Astrocyte of the spinal cord (primary cell): ENCODE measurements at regions not wholly inside any gene's neighbourhood (a gene's known extent, or its start where the extent isn't known, plus 50 kb on each side); places are given as distances from the start of the nearest gene placed in this dataset.

Source experiments
- DNase-seq: peaks from one replicate; pipeline ENCODE4 v3.0.0; 2011; ENCODE audit warnings: low read depth, low spot score
- H3K4me3 ChIP-seq: 2 replicates; pipeline ENCODE4 v1.5.1; 2011; ENCODE audit warnings: low read depth, mild to moderate bottlenecking, low read length, moderate library complexity
- in situ Hi-C: cut with HindIII; loops from 2 replicates; pipeline ENCODE4 v1.10.0; 2017; ENCODE audit warnings: low sequenced_read_pairs
- TF ChIP-seq, protein P1 (sequence below): IDR thresholded peaks from 2 replicates; pipeline ENCODE4 v1.5.1; 2012; ENCODE audit warnings: low read depth, mild to moderate bottlenecking, low read length, inconsistent platforms

DNA sequence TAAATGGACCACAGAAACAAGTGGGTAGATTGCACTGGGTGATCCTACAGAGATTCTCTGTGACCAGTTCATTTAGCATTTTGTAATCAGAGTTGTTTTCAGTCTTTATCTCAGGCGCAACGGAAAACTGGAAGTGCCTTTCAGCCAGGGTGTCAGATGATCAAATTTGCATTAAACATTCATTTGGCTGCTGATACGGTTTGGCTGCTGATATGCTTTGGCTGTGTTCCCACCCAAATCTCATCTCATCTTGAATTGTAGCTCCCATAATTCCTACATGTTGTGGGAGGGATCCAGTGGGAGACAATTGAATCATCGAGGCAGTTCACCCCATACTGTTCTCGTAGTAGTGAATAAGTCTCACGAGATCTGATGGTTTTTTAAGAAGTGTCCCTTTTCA, 1396.1 kb upstream of the TMEFF2 start:
- no peak overlapping the region for H3K4me3 ChIP-seq
- no peak for DNase-seq
- in situ Hi-C loops: no loop called here
- TF ChIP-seq, protein P1, sequence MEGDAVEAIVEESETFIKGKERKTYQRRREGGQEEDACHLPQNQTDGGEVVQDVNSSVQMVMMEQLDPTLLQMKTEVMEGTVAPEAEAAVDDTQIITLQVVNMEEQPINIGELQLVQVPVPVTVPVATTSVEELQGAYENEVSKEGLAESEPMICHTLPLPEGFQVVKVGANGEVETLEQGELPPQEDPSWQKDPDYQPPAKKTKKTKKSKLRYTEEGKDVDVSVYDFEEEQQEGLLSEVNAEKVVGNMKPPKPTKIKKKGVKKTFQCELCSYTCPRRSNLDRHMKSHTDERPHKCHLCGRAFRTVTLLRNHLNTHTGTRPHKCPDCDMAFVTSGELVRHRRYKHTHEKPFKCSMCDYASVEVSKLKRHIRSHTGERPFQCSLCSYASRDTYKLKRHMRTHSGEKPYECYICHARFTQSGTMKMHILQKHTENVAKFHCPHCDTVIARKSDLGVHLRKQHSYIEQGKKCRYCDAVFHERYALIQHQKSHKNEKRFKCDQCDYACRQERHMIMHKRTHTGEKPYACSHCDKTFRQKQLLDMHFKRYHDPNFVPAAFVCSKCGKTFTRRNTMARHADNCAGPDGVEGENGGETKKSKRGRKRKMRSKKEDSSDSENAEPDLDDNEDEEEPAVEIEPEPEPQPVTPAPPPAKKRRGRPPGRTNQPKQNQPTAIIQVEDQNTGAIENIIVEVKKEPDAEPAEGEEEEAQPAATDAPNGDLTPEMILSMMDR: no peak

DNA sequence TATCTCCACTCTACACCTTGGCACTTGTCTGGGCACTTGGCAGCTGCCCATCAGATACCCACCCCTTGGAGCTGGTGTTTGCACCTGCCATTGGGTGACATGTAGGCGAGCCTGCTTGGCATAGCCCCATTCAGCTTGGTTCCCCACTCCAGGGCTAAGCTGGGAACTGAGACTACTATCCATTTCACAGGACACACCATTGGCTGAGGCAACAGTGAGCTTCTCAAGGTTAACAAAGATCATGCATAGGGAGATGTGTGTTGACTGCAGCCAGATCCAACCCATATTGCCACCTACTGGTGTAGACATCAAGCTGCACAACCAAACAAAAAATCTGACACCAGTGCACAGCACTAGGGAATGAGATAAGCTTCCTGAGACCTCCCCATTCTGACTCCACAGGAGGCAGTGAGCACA, 1389.8 kb upstream of the TMEFF2 start:
- H3K4me3 ChIP-seq: no peak overlapping the region
- DNase-seq: peak; percentile 52
- TF ChIP-seq, protein P1: peak; percentile 58
- in situ Hi-C loops: no loop called here

DNA sequence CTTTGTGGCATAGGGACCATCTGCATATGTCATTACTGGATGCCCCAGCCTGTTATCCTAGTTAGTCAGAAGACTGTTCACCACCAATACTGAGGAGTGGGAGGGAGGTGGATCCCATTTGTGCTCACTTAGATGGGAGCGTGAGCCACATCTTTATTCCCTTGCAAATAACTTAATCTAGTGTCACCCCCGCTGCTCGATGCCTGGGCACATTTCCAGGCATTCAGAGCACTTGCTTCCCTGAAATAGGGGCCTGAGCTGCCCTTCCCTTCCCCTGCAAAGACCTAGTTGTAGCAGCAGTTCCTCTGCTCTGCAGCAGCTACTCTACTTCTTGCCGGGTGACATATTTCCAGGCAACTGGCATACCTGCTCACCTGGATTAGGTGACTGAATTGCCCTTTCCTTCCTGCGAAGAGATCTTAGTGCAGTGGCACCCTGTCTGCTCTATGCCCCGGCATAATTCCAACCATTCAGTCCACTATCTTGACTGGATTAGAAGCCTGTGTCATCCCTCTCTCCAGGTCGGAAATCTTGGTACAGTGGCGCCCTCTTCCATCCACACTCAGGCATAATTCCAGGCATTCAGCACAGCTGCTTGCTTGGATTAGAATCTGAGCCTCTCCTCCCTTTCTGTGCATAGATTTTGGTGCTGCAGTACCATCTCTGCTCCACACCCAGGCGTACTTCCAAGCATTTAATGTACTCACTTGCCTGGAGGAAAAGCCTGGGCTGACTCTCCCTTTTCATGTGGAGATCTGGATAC, 1389.1 kb upstream of the TMEFF2 start:
- peak; percentile 32 for DNase-seq
- no peak overlapping the region for H3K4me3 ChIP-seq
- TF ChIP-seq, protein P1: peak; percentile 37
- in situ Hi-C loops: no loop called here

DNA sequence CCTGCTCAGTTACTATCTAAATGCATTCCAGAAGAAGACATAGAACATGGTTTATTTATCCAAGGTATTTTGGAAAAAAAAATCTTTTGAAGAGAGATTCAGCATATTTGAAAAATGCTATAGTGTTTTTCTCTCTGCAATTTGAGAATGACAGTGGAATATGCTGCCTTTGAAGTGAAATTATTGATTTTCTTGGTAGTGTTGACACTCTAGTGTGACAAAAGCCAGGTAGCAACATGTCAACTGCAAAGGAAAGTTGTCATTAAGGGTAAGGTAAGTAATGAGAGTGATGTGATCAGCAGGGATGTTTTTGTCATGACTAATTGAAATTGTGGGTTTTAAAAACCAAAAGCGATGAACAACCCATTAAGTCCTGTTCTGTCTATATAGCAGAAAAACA, 1387.1 kb upstream of the TMEFF2 start:
- in situ Hi-C loops: no loop called here
- TF ChIP-seq, protein P1: no peak
- no peak overlapping the region for H3K4me3 ChIP-seq
- DNase-seq: no peak

DNA sequence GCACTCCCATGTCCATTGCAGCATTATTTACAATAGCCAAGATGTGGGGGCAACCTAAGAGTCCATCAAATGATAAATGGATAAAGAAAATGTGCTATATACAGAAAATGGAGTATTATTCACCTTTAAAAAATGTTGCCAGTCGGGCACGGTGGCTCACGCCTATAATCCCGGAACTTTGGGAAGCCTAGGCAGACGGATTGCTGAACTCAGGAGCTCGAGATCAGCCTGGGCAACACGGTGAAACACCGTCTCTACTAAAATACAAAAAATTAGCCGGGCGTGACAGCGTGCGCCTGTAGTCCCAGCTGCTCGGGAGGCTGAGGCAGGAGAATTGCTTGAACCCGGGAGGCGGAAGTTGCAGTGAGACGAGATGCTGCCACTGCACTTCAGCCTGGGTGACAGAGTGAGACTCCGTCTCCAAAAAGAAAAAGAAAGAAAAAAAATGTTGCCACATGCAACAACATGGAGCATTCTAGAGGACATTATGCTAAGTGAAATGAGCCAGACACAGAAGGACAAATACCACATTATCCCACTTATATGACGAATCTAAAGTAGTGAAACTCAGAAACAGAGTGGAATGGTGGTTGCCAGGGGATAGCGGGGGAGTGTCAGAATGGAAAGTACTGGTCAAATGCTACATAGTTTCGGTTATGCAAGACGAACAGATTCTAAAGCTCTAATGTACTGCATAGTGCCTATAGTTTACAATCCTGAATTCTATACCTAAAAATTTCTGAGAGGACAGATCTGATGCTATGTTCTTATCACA, 1385.6 kb upstream of the TMEFF2 start:
- no peak for DNase-seq

DNA sequence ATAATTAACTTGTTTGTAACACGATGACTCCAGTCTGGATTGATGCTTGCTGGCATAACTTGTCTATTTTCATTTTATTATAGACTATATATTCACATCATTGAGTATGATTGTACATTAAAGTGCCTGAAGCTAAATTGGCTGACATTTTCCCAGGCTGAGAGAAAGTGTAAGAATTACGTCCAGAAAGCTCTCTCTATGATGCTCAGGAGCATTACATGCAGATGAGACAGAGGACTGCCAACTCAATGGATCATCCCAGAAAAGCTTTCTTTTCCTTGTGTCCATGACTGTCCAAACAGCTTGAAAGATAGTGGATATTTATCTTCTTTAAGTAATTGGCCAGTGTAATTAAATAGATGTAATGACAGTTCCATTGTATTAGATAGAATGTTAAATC, 1372.2 kb upstream of the TMEFF2 start:
- TF ChIP-seq, protein P1: no peak
- in situ Hi-C loops: no loop called here
- no peak for DNase-seq
- H3K4me3 ChIP-seq: no peak overlapping the region

More for the DNA sequence above, 1385.6 kb upstream of the TMEFF2 start:
- TF ChIP-seq, protein P1: no peak
- H3K4me3 ChIP-seq: no peak overlapping the region
- in situ Hi-C loops: no loop called here
